Transverse colon (tissue), 4 donors: ENCODE measurements at regions not wholly inside any gene's neighbourhood (a gene's known extent, or its start where the extent isn't known, plus 50 kb on each side); places are given as distances from the start of the nearest gene placed in this dataset.
A peak's percentile ranks its signal among the peaks of the same experiment; 100 is the strongest.

Experiments
- DNase-seq: peaks from one replicate; pipeline ENCODE4 v3.0.0-alpha.2; 2019
- H3K27ac ChIP-seq, 4 donors: fragments of 200-600 bp; sonication (generic); 2 replicates each; pipeline ENCODE4 v1.5.1; 2016 to 2018; ENCODE audit warnings: inconsistent platforms in 4 of 4
- H3K27me3 ChIP-seq: fragments of 200-600 bp; sonication (generic); 2 replicates; pipeline ENCODE4 v1.5.1; 2017; ENCODE audit warnings: inconsistent platforms
- H3K36me3 ChIP-seq, 4 donors: fragments of 200-600 bp; sonication (generic); 2 replicates each; pipeline ENCODE4 v1.5.1; 2017 to 2019; ENCODE audit warnings: inconsistent platforms in 4 of 4
- H3K4me1 ChIP-seq, 4 donors: fragments of 200-600 bp; sonication (generic); 2 replicates each; pipeline ENCODE4 v1.5.1; 2017 to 2020; ENCODE audit warnings: inconsistent platforms in 4 of 4
- H3K4me3 ChIP-seq, 4 donors: fragments of 200-600 bp; sonication (generic); 1 replicate in 1 of 4; 2 replicates in 3 of 4; pipeline versions ENCODE4 v1.5.1 to v1.6.1; 2017 to 2019; ENCODE audit warnings: inconsistent platforms in 4 of 4
- H3K9me3 ChIP-seq, 2 donors: fragments of 200-600 bp; sonication (generic); 2 replicates each; pipeline ENCODE4 v1.5.1; 2017 to 2019; ENCODE audit warnings: inconsistent platforms in 2 of 2
- EP300 ChIP-seq: sonication (generic); formaldehyde crosslinking; IDR thresholded peaks from one replicate; pipeline ENCODE4 v1.6.1; 2017; ENCODE audit warnings: antibody characterized with exemption, low read depth
- POLR2A ChIP-seq: fragments of 450-650 bp; IDR thresholded peaks from one replicate; pipeline ENCODE4 v1.6.1; 2016; ENCODE audit warnings: antibody characterized with exemption, mild to moderate bottlenecking, moderate library complexity
- POLR2AphosphoS5 ChIP-seq, 3 donors: sonication (generic); formaldehyde crosslinking; IDR thresholded peaks; one replicate each; pipeline ENCODE4 v1.6.1; 2016; ENCODE audit warnings: antibody characterized with exemption in 3 of 3
- WGBS, 2 donors: methylation state at CpG; one replicate each; pipeline ENCODE4 v1.1.5; 2018; ENCODE audit warnings: low coverage in 1 of 2; 5-methylcytosine and 5-hydroxymethylcytosine counted together
- in situ Hi-C, 4 donors: fragments of 200-750 bp; cut with MboI; loops; one replicate each; pipeline versions ENCODE4 v1.15.0 to v1.15.1; 2017; ENCODE audit warnings: low sequenced_read_pairs in 3 of 4, low pct_ligation_motif_present in 1 of 4, low pct_unique_long_range_greater_than_20kb in 1 of 4
- intact Hi-C: fragments of 100-400 bp; cut with DNase I; formaldehyde crosslinking; loops from one replicate; pipeline ENCODE4 v1.15.1; 2023; ENCODE audit warnings: low total_unique reads
- TF ChIP-seq, protein P1 (sequence below), 5 experiments: fragments of 200-600 bp in 3 of 5; fragments of 450-650 bp in 2 of 5; sonication (generic) in 3 of 5; IDR thresholded peaks; 1 replicate in 2 of 5; 2 replicates in 3 of 5; pipeline ENCODE4 v1.5.1; 2016 to 2017; ENCODE audit warnings: antibody characterized with exemption in 5 of 5, inconsistent platforms in 3 of 5, mild to moderate bottlenecking in 2 of 5, moderate library complexity in 1 of 5

DNA sequence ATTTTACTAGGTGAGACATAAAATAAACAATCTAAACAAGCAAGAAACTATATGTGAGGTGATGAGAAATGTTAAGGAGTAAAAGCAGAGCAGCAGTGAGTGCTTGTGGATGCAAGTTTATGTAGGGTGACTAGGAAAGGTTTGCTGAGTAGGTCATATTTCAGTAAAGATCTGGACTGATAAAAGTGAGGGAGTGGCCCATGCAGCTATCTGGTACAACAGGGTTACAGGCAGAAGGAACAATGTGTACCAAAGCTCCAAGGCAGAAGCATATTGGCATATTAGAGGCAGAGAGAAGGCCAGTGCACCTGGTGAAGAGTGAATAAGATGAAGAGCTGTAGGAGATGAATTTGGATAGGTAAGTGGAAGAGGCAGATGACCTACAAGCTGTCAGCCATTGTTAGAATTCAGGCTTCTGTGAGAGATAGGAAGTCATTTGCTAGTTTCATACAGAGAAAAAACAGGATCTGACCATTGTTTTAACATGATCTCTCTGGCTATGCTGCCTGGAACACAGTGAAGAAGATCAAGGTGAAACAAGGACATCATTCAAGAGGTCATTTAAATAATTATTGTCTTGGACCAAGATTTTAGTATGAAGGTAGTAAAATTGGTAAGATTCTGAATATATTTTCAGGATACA lies 274.6 kb downstream of the ANKRD50 start:
- peak; percentile 19 for DNase-seq
- in situ Hi-C loops, result no loop called here
- Histone ChIP-seq H3K36me3 (no peaks in the 10 kb centered on the region), H3K4me3 (no peak overlapping the region), H3K27ac (peak overlapping the region in 2 of 4 donors; percentile 1 to 49), H3K9me3 (peaks cover 0 to 1% of the 10 kb centered on the region in 2 donors), H3K4me1 (peaks cover 0 to 5% (median 0%) of the 10 kb centered on the region in 4 donors), H3K27me3 (no peaks in the 10 kb centered on the region)
- peak in 1 of 3 donors; percentile 24 for TF ChIP-seq POLR2AphosphoS5 (IDR thresholded peaks at IDR 0.05)
- no peak for TF ChIP-seq POLR2A
- TF ChIP-seq EP300, result no peak
- intact Hi-C loops, result no loop called here

DNA sequence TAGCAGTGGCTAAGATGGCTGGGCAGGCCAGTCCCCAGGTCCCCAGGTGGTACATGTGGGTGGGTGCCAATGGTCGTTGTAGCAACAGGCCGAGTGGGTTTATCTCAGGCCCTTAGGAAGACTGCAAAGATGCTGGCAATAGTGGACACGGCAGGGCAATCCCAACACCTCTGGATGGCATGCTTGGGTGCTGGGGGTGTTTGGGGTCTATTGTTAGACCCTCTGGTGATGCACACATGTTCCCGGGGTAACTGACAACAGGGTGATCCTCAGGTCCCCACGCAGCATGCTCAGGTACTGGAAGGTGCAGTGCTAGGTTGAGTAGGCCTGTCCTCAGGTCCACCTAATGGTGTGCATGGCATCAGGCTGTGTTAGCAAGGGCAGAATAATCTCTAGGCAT lies 267.5 kb downstream of the ANKRD50 start:
- no peak for DNase-seq
- H3K9me3 ChIP-seq, result peaks cover 11 to 12% of the 10 kb centered on the region in 2 donors
- no peaks in the 10 kb centered on the region for H3K36me3 ChIP-seq
- in situ Hi-C loops, result no loop called here
- H3K4me3 ChIP-seq, result no peak overlapping the region
- H3K27me3 ChIP-seq, result no peaks in the 10 kb centered on the region
- no peak overlapping the region for H3K27ac ChIP-seq
- intact Hi-C loops, result no loop called here
- TF ChIP-seq EP300 (no peak), POLR2AphosphoS5 (IDR thresholded peaks at IDR 0.05) (no peak), POLR2A (no peak)
- TF ChIP-seq, protein P1, sequence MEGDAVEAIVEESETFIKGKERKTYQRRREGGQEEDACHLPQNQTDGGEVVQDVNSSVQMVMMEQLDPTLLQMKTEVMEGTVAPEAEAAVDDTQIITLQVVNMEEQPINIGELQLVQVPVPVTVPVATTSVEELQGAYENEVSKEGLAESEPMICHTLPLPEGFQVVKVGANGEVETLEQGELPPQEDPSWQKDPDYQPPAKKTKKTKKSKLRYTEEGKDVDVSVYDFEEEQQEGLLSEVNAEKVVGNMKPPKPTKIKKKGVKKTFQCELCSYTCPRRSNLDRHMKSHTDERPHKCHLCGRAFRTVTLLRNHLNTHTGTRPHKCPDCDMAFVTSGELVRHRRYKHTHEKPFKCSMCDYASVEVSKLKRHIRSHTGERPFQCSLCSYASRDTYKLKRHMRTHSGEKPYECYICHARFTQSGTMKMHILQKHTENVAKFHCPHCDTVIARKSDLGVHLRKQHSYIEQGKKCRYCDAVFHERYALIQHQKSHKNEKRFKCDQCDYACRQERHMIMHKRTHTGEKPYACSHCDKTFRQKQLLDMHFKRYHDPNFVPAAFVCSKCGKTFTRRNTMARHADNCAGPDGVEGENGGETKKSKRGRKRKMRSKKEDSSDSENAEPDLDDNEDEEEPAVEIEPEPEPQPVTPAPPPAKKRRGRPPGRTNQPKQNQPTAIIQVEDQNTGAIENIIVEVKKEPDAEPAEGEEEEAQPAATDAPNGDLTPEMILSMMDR (IDR thresholded peaks at IDR 0.05), result no peak
- no peaks in the 10 kb centered on the region for H3K4me1 ChIP-seq
- 86% methylated on average over 5 of the region's 5 CpGs; no CpG with 5 or more reads in 1 of the 2 donors for WGBS, 2 donors

DNA sequence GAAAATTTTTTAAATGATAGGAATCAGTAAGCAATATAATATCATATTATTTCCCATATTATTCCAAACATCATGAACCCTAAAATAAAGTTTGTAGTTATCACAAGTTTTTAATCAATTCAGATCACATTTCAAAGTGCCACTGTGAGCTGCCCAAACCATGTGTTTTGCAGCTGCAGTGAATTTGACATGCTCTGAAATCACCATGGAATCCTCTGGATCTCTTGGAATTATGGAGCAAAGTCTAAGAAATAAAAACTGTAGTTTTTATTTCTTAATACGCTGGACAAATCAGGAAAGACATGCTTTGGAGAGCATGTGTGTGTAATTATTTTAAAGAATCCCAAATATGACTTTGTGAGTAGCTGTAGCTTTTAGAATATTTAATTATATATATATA lies 262.7 kb downstream of the ANKRD50 start:
- WGBS, 2 donors, result 79 to 92% methylated on average over 1 of the region's 1 CpG
- Histone ChIP-seq H3K36me3 (no peaks in the 10 kb centered on the region), H3K27ac (no peak overlapping the region), H3K4me1 (no peaks in the 10 kb centered on the region), H3K4me3 (no peak overlapping the region), H3K9me3 (no peaks in the 10 kb centered on the region), H3K27me3 (no peaks in the 10 kb centered on the region)
- in situ Hi-C loops, result no loop called here
- TF ChIP-seq, protein P1 (IDR thresholded peaks at IDR 0.05), result no peak
- intact Hi-C loops, result no loop called here
- no peak for DNase-seq

DNA sequence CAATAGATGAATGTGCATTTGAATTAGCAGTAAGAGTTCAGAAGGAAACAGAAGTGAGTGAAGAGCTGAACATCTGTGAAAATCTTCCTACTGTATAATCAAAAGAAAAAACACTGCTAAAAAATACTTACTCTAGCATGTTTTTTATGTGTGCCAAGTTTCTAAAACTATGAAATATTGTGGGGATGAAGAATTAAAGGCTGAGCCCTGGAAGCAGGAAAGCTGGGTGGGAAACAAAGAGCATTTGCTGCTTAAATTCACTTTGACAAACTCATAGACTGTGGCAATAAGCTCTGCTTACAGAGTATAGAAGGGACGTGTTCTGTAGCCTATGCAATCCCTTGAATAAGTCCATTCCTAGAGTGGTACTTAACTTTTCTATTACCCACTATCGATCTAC lies 261.7 kb downstream of the ANKRD50 start:
- no peak for DNase-seq
- Histone ChIP-seq H3K27ac (no peak overlapping the region), H3K4me3 (no peak overlapping the region), H3K36me3 (no peaks in the 10 kb centered on the region), H3K27me3 (no peaks in the 10 kb centered on the region), H3K9me3 (no peaks in the 10 kb centered on the region), H3K4me1 (no peaks in the 10 kb centered on the region)
- intact Hi-C loops (no loop called here), in situ Hi-C loops (no loop called here)
- no peak for TF ChIP-seq POLR2A
- TF ChIP-seq EP300, result no peak
- TF ChIP-seq POLR2AphosphoS5 (IDR thresholded peaks at IDR 0.05), result no peak
- TF ChIP-seq, protein P1 (IDR thresholded peaks at IDR 0.05), result no peak
- WGBS, 2 donors, result 75 to 85% methylated on average over 2 of the region's 2 CpGs

GRCh38 chr4:124454772-124455270 lies 257.7 kb downstream of the ANKRD50 start:
- DNase-seq, result no peak
- intact Hi-C loops (no loop called here), in situ Hi-C loops (no loop called here)
- Histone ChIP-seq H3K27me3 (no peaks in the 10 kb centered on the region), H3K4me3 (no peak overlapping the region), H3K4me1 (no peaks in the 10 kb centered on the region), H3K9me3 (no peaks in the 10 kb centered on the region), H3K27ac (no peak overlapping the region), H3K36me3 (no peaks in the 10 kb centered on the region)
- 93 to 100% methylated on average over 2 of the region's 2 CpGs for WGBS, 2 donors
- TF ChIP-seq, protein P1 (IDR thresholded peaks at IDR 0.05), result no peak
- TF ChIP-seq EP300, result no peak
- TF ChIP-seq POLR2AphosphoS5 (IDR thresholded peaks at IDR 0.05), result no peak
- no peak for TF ChIP-seq POLR2A
